Right atrium auricular region (tissue), 2 donors: ENCODE measurements at regions not wholly inside any gene's neighbourhood (a gene's known extent, or its start where the extent isn't known, plus 50 kb on each side); places are given as distances from the start of the nearest gene placed in this dataset.

Experiments used
- DNase-seq: peaks from one replicate; pipeline ENCODE4 v3.0.0-alpha.2; 2019; ENCODE audit warnings: low spot score
- H3K27ac ChIP-seq, 2 donors: fragments of 200-600 bp; sonication (generic); 1 replicate in 1 of 2; 2 replicates in 1 of 2; pipeline ENCODE4 v1.5.1; 2016 to 2019
- H3K27me3 ChIP-seq, 2 donors: fragments of 200-600 bp; sonication (generic); one replicate each; pipeline versions ENCODE4 v1.5.1 to v1.6.0; 2017 to 2019
- H3K36me3 ChIP-seq: fragments of 200-600 bp; sonication (generic); one replicate; pipeline ENCODE4 v1.5.1; 2016
- H3K4me1 ChIP-seq, 2 donors: fragments of 200-600 bp; sonication (generic); one replicate each; pipeline versions ENCODE4 v1.5.1 to v1.6.0; 2017 to 2019
- H3K4me3 ChIP-seq, 2 donors: fragments of 200-600 bp; sonication (generic); 1 replicate in 1 of 2; 2 replicates in 1 of 2; pipeline ENCODE4 v1.5.1; 2017 to 2019; ENCODE audit warnings: mild to moderate bottlenecking in 1 of 2, moderate library complexity in 1 of 2
- H3K9me3 ChIP-seq, 2 donors: fragments of 200-600 bp; sonication (generic); one replicate each; pipeline ENCODE4 v1.5.1; 2019
- CTCF ChIP-seq, 2 donors: fragments of 200-600 bp; sonication (generic); IDR thresholded peaks; one replicate each; pipeline ENCODE4 v1.5.1; 2019; ENCODE audit warnings: antibody characterized with exemption in 2 of 2

DNA sequence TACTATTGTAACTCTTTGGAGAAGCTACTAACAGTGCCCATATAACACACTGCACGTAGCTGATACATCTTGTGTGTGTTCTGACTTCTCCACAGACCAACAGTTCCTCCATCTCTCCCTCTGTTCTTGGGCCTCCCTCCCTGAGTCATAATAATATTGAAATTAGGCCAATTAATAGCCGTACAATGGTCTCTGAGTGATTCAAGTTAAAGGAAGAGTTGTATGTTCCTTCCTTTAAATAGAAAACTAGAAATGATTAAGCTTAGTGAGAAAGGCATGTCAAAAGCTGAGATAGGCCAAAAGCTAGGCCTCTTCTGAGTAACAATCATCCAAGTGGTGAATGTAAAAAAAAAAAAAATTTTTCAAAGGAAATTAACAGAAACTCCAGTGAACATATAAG, 828.4 kb upstream of the CHAC2 start:
- no peak for TF ChIP-seq CTCF (IDR thresholded peaks at IDR 0.05)
- no peaks in the 10 kb centered on the region for H3K27me3 ChIP-seq
- no peak overlapping the region for H3K27ac ChIP-seq
- H3K4me3 ChIP-seq = no peak overlapping the region
- DNase-seq = no peak
- no peaks in the 10 kb centered on the region for H3K4me1 ChIP-seq
- no peaks in the 10 kb centered on the region for H3K9me3 ChIP-seq
- no peaks in the 10 kb centered on the region for H3K36me3 ChIP-seq

DNA sequence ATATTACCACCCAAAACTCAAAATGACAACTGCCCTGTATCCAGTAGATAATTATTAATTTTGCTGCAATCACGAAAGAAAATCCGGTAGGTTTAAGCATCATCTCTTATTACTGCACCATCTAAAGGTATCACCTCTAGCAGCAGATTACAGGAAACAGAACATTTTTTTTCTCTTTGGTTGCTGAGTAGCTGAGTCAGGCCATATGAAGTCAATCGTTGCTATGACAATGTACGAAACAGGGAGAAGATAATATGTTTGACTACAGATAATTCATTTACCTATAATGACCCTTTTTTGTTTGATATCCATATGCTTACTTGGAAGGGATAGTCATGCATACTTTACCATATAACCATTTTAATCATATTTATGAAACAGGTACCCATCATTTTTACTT, 831.6 kb upstream of the CHAC2 start:
- Histone ChIP-seq H3K9me3 (no peaks in the 10 kb centered on the region), H3K27ac (no peak overlapping the region), H3K36me3 (no peaks in the 10 kb centered on the region), H3K4me3 (no peak overlapping the region), H3K27me3 (no peaks in the 10 kb centered on the region), H3K4me1 (no peaks in the 10 kb centered on the region)
- no peak for TF ChIP-seq CTCF (IDR thresholded peaks at IDR 0.05)
- no peak for DNase-seq

- H3K4me1 ChIP-seq = no peaks in the 10 kb centered on the region
- no peak for DNase-seq
- H3K27ac ChIP-seq = no peak overlapping the region
- no peaks in the 10 kb centered on the region for H3K36me3 ChIP-seq
- no peak overlapping the region for H3K4me3 ChIP-seq
- no peak for TF ChIP-seq CTCF (IDR thresholded peaks at IDR 0.05)
- H3K27me3 ChIP-seq = no peaks in the 10 kb centered on the region
- H3K9me3 ChIP-seq = no peaks in the 10 kb centered on the region
Measured at GRCh38 chr2:52934920-52935640, 832.5 kb upstream of the CHAC2 start.

DNA sequence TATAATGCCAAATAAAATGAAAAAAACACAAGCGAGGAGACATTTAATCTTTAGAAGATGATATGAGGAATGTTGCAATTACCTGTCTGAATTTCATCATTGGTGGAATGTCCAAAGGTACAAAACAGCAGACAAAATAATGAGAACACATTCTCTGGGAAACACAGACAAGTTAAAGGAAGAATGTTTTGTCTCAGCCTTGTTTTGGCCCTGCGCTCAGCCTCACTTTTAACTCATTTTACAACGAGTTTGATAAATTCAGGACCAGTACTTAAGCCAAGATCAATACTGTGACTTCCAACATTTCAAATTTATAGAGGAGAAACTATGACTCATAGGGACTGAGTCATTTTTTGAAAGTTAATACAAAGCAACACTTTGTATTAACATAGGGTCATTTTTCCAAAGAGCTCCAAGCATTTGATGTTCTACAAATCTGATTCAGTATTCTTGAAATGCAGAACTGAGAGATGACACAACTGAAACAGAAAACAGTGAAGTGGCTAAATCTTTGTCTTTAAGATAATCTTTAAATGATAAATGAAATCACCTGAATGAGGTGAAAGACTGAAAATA, 833.2 kb upstream of the CHAC2 start:
- no peak overlapping the region for H3K27ac ChIP-seq
- no peak overlapping the region for H3K4me3 ChIP-seq
- TF ChIP-seq CTCF (IDR thresholded peaks at IDR 0.05) = no peak
- DNase-seq = no peak
- no peaks in the 10 kb centered on the region for H3K9me3 ChIP-seq
- no peaks in the 10 kb centered on the region for H3K27me3 ChIP-seq
- H3K4me1 ChIP-seq = no peaks in the 10 kb centered on the region
- H3K36me3 ChIP-seq = no peaks in the 10 kb centered on the region

DNA sequence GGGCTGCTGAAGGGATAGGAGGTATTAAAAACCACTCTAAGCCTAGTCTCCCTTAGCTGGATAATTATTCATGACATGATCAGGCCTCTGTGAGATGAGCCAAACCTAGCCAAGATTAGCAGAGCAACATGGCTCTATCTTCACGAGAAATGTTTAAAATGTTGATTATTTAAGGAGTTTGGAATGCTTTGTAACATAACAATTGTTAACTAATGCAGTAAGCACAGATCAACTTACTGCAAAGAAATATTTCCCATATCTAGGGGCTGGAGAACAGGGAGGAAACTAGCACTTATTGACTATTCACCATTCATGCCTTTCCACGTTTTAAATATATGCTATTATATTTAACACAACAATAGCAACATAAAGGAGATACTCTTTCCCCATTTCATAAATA, 833.7 kb upstream of the CHAC2 start:
- no peaks in the 10 kb centered on the region for H3K4me1 ChIP-seq
- no peak for DNase-seq
- no peaks in the 10 kb centered on the region for H3K27me3 ChIP-seq
- no peaks in the 10 kb centered on the region for H3K36me3 ChIP-seq
- H3K4me3 ChIP-seq = no peak overlapping the region
- H3K27ac ChIP-seq = no peak overlapping the region
- no peak for TF ChIP-seq CTCF (IDR thresholded peaks at IDR 0.05)
- H3K9me3 ChIP-seq = no peaks in the 10 kb centered on the region

DNA sequence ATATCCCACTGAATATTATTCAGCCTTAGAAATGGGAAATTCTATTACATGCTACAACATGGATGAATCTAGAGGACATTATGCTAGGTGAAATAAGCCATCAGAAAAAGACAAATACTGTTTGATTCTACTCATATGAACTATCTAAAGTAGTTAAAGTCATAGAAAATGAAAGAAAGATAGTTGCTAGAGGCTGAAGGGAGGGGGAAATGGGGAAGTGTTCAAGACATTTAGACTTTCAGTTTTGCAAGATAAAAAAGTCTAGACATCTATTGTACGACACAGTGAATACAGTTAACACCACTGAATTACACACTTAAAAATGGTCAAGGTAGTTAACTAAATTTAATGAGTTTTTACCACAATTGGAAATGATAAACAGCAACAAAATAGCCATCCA, 835.9 kb upstream of the CHAC2 start:
- H3K9me3 ChIP-seq = no peaks in the 10 kb centered on the region

More for the DNA sequence above, 835.9 kb upstream of the CHAC2 start:
- no peak overlapping the region for H3K4me3 ChIP-seq
- H3K27me3 ChIP-seq = no peaks in the 10 kb centered on the region
- H3K36me3 ChIP-seq = no peaks in the 10 kb centered on the region
- no peak for DNase-seq
- no peak overlapping the region for H3K27ac ChIP-seq
- TF ChIP-seq CTCF (IDR thresholded peaks at IDR 0.05) = no peak
- H3K4me1 ChIP-seq = no peaks in the 10 kb centered on the region
